COR-L47 (cell line): ENCODE measurements at regions not wholly inside any gene's neighbourhood (a gene's known extent, or its start where the extent isn't known, plus 50 kb on each side); places are given as distances from the start of the nearest gene placed in this dataset.
A peak's percentile ranks its signal among the peaks of the same experiment; 100 is the strongest.

Experiments used
- DNase-seq: peaks from one replicate; lab custom pipeline; 2025; lab: John Stamatoyannopoulos, UW

DNA sequence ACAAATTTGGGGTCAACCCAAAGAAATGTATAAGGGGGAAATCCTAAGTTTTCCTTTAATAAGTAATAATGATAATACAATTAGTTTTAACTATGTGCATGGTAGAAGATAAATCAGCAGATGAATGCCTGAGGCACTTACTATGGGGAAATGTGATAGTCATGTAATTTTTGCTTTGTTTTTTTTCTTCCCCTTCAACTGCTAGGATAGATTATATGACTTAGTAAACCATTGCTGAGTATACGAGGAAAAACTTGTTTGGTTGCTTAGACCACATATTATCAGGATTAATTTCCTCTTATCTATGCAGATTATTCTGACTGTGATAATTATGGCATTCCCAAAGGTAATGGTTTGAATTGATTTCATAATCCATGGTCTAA lies 181.1 kb downstream of the TGFB2 start:
- DNase-seq: no peak

- DNase-seq: no peak
These were observed 182.6 kb downstream of the TGFB2 start for GRCh38 chr1:218527737-218528136.

- no peak for DNase-seq
These were observed 184.6 kb downstream of the TGFB2 start for GRCh38 chr1:218529646-218530300.

GRCh38 chr1:218531936-218532335 lies 186.8 kb downstream of the TGFB2 start:
- DNase-seq: no peak

- no peak for DNase-seq
These were observed 191.3 kb downstream of the TGFB2 start for GRCh38 chr1:218536296-218536986.

DNA sequence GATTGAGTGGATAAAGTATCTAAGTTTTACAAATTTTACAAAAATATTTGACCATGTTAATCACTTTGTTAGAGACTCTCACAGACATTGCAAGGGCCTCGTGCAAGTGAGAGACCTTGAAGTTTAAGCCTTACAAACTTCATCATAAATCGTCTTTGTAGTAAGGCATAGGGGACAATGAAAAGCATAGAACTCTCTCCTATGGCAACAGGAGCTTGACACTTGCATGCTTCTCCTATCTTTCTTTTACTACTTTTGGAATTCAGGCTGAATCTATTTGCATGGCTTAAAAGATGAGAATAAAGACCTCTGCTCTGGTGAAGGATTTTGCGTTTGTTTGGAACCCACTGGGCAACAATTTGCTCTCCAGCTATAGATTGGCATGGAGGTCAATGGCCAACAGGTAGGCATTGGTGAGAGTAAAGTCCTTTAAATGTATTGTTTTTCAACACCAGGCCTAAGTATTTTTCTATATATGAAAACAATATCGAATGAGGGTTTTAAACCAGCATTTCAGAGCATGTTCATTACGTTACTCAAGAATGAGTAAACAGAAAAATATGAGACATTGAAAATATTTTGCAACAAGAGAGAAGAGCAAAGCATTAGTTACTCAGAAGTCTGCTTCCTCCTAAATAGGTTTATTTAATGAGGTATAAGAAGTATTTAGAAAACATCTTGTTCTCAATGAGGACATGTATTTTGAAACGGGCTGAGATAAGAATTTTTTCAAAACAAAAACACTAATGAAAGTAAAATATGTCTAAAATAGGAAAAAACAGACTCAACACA lies 192.2 kb downstream of the TGFB2 start:
- no peak for DNase-seq

GRCh38 chr1:218538341-218538740 lies 193.2 kb downstream of the TGFB2 start:
- DNase-seq: no peak

GRCh38 chr1:218546314-218546713 lies 201.2 kb downstream of the TGFB2 start:
- DNase-seq: no peak

DNA sequence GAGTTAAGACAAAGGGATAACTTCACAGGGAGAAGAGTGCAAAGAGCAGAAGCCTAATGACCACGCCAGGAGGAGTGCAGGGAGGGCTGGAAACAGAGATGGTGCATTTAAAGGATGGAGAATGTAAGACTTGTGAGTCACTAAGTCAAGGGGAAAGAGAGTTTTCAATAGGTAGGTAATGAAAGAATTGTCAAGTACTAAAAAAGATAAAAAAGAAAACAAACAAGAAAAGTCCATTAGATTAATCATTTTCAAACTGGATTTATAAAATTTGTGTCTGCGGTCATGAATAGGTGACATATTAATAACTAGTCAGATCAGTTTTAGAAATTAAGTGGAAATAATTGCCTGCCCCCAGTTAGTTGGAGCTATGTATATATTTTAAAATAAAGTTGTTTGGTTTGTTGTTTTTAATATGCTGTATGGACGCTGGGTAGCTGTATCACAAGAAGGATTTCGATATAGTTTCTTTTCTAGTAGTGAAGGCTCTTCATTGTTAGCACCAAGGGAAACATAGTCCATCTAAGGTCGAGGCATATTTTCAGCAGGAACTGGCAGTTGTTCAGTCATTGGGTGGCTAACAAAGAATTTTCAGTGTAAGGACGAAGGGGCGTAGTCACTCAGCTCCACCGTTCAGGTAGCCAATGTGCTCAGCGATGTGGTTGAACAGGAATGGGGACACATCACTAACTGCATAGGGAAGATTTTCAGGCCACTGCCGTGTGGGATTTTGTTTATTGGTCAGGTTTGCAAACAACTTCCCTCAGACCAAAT lies 203.0 kb downstream of the TGFB2 start:
- no peak for DNase-seq

GRCh38 chr1:218548764-218549163 lies 203.6 kb downstream of the TGFB2 start:
- no peak for DNase-seq

DNA sequence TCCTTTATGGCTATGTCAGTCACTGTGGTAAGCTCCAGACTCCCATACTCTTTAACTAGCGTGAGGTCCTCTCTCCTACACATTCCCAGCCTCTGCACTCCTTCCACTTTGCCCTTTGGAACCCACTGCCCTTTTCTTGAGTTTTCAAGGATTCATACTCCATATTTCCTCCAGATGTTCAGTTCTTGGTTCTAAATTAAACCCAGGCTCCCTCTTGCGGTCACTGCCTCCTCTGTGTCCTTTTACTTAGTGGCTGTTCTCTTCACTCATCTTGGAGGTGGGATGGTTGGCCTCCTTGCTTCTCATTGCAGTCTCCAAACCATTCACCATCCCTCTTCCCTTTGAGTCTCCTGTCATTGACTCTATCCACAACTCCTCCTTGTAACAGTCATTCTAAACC lies 208.1 kb downstream of the TGFB2 start:
- no peak for DNase-seq

- no peak for DNase-seq
These were observed 210.9 kb downstream of the TGFB2 start for GRCh38 chr1:218556016-218556415.

DNA sequence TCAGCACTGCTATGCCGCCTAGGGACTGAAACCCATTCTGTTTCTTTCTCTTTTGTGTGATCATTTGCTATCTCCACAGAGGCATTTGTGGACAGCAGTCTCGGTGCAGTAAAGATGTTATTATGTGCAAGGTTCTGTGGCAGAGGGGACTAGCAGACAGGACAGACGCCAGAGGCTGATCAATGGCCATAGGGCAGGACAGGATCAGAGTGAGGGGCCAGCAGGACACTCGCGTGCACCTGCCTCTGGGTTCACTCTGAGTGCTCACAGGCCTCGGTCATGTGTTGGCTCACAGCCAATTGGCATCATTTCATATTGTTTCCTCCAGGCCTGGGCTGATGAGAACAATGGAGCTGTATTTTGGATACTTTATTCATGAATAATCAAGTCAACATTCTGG lies 212.6 kb downstream of the TGFB2 start:
- DNase-seq: peak; percentile 93

DNA sequence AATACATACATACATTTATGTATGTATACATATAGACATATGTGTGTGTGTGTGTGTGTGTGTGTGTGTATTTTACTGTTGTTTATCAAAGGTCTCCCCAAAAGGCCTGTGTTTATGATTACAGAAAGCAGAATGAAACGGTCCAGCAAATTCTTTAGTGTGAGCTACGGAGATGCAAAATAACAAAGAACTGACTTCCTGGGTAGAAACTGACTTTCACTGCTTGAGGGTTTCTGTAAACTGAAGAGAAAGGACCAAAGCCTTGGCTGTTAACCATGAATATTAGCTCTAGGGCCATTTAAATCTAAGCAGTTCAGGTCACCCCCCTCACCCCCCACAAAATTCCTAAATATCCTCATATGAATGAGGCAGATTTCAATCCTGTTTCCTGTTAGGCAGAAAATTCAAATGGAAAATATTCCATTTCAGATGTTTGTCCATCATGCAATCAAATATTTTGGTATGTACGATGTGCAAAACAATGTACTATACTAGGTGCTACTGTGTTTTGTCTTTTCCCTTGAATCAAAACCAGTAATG lies 213.2 kb downstream of the TGFB2 start:
- DNase-seq: no peak

DNA sequence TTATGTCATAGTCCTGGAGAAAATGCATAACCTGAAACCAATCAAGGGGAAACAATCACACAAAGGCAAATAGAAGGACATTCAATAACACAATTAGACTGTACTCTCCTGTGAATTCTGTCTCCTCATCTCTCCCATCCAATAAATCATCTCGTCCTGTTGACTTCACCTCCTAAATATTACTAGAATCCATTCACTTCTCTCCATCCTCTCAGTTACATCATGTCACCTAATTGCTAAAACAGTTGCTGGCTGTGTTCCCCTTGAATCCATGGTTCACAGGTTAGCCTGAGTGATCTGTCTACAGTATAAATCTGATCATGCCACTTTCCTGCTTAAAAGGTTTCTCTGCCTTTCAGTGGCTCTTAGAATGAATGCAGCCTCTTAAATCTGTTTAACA lies 220.2 kb downstream of the TGFB2 start:
- no peak for DNase-seq

- no peak for DNase-seq
These were observed 223.9 kb downstream of the TGFB2 start for GRCh38 chr1:218568962-218569550.

- DNase-seq: no peak
These were observed 225.3 kb downstream of the TGFB2 start for GRCh38 chr1:218570456-218570855.

- no peak for DNase-seq
These were observed 226.4 kb downstream of the TGFB2 start for GRCh38 chr1:218571491-218571890.

DNA sequence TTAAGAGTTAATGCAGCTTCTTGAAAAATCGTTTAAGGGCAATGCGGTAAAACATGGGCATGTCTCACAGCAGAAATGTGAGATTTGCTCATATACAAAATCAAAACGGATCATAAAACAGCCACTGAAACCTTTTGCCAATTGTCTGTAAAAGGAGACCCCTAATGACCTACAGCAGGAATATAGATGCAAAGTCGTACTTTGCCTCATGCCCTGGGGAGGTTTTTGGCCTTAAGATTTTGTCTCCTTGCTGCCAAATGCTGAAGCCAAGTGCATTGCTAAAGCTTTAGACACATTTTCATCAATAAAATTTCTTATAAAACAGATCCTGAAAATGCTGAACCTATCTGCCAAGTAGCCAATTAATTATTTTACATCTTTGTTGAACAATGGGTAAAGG lies 226.9 kb downstream of the TGFB2 start:
- DNase-seq: no peak

- no peak for DNase-seq
These were observed 228.8 kb downstream of the TGFB2 start for GRCh38 chr1:218573925-218574324.

- DNase-seq: no peak
These were observed 229.9 kb downstream of the TGFB2 start for GRCh38 chr1:218575079-218575478.

- no peak for DNase-seq
These were observed 230.7 kb downstream of the TGFB2 start for GRCh38 chr1:218575856-218576255.
